CD4-positive, alpha-beta T cell treated with Interferon gamma for 1 hour (primary cell): ENCODE measurements at regions not wholly inside any gene's neighbourhood (a gene's known extent, or its start where the extent isn't known, plus 50 kb on each side); places are given as distances from the start of the nearest gene placed in this dataset.

Experiments
- DNase-seq: peaks from one replicate; pipeline ENCODE4 v3.0.0-alpha.2; 2020

DNA sequence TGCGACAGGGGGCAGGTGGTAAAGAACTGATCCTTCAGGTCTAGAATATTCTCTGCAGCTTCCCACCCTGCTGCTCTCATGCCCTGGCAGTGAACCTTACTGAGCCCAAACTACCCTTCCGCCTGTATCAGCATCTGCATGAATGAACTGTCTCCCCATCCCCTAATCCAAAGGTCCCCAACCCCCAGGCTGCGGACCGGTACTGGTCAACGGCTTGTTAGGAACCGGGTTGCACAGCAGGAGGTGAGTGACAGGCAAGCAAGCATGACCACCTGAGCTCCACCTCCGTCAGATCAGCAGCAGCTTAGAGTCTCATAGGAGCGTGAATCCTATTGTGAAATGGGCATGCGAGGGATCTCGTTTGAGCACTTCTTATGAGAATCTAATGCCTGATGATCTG lies 58.2 kb upstream of the LMO1 start:
- DNase-seq, result no peak

DNA sequence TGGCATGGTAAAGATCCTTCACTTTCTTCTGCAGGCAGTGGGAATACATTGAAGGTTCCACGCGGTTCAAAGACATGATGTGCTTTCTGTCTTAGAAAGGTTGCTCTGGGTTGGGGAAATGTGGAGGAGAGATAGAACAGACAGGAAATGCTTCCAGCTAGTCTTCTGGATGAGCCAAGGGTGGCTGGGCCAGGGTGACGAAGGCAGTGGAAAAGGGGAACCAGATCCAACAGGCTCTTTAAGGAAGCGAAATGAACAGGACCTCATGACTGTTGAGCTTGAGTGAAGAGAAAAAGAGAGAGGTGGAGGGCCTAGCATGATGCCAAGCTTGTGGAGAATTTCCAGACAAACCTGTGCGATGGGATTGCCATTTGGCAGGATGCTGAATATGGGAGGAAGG lies 56.4 kb upstream of the LMO1 start:
- no peak for DNase-seq

DNA sequence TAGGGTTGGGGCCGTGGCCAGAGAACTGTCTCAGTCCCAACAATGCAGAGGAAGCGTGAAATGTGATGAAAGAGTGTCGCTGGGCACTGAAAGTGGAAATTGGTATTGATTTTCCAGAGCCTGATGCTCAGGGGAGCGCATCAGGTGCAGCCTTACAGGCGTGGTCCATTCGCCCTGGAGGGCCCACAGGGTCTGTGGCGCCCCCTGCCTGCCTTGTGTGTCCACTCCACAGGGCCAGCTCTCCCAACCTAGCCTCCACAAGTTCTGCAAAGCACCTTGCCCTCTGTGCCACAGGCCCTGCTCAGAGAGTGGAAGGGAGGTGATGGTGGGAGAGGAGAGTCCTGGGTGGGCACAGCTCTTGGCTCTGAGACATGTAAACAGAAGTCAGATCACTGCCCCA lies 54.9 kb upstream of the LMO1 start:
- no peak for DNase-seq

DNA sequence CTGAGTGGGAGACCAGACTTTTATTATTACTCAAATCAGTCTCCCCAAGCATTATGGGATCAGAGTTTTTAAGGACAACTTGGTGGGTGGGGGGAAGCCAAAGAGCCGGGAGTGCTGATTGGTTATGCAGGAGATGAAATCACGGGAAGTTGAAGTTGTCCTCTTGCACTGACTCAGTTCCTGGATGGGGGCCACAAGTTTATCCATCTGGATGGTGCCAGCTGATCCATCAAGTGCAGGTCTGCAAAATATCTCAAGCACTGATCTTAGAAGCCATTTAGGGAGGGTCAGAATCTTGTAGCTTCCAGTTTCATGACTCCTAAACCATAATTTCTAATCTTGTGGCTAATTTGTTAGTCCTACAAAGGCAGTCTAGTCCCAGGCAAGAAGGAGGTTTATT lies 53.5 kb upstream of the LMO1 start:
- no peak for DNase-seq

DNA sequence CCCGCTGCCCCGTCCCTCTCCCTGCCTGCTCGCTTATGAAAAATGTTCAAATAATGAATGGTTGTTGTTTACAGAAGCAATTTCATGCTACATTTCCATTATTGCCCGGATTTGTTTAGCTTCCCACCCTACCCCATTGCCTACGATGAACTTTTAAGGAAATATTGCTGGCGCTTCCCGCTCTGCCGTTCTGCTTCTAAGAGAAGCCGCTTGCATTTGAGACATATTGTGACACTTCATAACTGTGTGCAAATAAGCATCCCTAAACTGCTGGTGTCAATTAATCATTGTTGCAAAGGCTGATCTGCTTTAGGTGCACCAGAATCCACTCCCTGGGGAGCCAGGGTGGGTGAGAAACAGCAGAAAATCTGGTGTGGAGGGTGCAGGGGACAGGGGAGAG lies 52.3 kb upstream of the LMO1 start:
- no peak for DNase-seq

DNA sequence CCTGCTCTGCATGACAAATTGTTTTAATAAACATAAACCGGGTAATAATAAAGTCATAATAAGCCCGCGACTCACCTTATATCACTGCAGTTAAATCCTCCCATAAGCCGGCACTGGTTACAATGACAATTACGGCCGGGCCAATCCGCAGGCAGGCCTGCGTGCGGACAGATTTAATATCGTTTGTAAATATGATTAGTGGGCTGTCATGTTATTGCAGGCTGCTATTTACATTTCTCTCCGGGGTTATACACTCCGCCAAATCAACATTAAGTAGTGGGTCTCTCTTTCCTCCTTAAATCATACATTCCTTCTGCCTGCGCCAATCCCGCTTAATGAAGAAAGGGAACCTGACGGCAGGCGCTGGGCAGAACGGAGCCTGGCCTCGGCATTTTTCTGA lies 51.8 kb upstream of the LMO1 start:
- no peak for DNase-seq

DNA sequence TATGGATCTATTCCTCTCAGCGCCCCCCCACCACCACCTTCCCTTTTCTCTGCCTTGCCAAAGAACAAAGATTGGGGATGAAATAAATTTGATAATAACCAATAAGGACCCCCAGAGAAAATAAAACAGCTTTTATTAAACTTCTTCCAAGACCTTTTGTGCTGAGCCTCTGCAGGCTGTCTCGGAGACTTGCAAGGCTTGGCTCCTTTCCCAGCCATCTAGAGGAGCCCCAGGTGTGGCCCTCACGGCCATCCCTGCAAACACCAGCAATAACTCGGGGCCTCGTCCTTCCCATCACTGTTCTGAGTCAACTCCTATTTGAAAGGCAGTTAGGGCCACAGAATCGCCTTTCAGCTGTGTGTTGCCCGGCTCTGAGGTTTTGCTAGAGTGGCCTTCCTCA lies 51.2 kb upstream of the LMO1 start:
- DNase-seq, result no peak

DNA sequence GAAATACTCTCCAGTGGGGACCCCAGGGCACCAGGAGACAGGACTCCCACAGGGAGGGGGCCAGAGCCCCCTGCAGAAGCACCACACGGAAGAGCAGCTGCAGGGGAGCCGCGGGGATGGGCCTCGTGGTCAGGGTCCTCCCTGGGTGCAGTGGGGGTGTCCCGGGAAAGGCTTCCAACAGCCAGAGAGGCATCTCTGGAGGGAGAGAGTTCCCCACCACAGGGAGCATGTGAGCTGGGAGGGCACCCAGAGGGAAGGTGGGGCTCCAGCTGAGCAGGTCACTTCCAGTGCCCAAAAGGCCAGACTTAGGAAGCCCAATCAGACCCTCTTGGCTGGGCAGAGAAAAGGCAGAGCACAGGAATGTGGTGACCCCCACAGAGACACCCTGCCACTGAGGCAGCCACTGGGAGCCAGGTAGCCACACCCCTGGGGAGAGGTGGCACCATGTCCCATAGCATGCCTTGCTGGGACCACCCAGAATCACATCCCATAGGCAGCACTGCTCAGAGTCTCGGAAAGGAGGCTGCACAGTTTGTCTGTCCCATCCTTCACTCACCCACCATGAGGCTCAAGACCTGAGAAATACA lies 49.9 kb upstream of the LMO1 start:
- DNase-seq, result no peak
